ENCODE measurements at regions not wholly inside any gene's neighbourhood (a gene's known extent, or its start where the extent isn't known, plus 50 kb on each side); places are given as distances from the start of the nearest gene placed in this dataset.

- TF ChIP-seq CTCF (IDR thresholded peaks at IDR 0.05) (no peak), POLR2A (IDR thresholded peaks at IDR 0.05) (no peak)
These were observed 118.0 kb upstream of the MYCN start for GRCh38 chr2:15822151-15823044.

All from Peyer's patch (tissue), 4 donors.